RPMI7951 (cell line): ENCODE measurements at regions not wholly inside any gene's neighbourhood (a gene's known extent, or its start where the extent isn't known, plus 50 kb on each side); places are given as distances from the start of the nearest gene placed in this dataset.

Source experiments
- DNase-seq: peaks from one replicate; pipeline ENCODE4 v3.0.0-alpha.2; 2012; ENCODE audit warnings: low read depth

GRCh38 chr5:74342948-74343682 lies 297.4 kb downstream of the ENC1 start:
- DNase-seq, result peak; percentile 49

DNA sequence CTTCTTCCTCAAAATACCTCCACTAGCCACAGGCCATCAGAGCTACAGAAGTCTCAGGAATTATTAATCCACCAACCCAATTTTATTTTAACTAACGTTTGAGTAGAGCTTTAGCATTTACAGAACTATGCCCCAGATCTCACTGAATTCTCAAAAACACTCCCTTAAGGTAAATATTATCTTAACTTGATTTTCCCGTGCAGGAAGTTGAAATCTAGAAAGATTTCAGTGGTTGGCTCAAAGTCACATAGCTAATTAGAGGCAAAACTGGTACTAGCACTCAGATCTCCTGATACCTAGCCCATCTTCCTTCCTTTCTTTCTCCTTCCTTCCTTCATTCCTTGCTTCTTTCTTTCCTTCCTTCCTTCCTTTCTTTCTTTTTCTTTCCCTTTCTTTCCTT lies 298.3 kb downstream of the ENC1 start:
- DNase-seq, result no peak

GRCh38 chr5:74341221-74341620 lies 299.3 kb downstream of the ENC1 start:
- DNase-seq, result peak; percentile 72

GRCh38 chr5:74340476-74340875 lies 300.1 kb downstream of the ENC1 start:
- no peak for DNase-seq

DNA sequence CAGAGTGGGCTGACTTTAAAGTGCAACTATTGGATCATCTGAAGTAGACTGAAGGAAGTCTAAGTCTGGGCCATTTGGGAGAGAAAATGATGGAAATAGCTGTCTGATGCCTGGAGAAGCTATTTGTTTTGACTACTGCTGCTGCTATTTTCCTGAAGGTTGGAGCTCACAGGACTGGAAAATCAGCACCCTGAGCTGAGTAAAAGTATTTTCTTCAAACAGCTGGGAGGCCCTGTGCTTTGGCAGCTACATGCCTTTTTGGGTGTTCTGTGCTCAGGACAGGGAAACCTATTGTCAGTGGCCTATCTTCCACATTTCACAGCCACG lies 302.6 kb downstream of the ENC1 start:
- no peak for DNase-seq

DNA sequence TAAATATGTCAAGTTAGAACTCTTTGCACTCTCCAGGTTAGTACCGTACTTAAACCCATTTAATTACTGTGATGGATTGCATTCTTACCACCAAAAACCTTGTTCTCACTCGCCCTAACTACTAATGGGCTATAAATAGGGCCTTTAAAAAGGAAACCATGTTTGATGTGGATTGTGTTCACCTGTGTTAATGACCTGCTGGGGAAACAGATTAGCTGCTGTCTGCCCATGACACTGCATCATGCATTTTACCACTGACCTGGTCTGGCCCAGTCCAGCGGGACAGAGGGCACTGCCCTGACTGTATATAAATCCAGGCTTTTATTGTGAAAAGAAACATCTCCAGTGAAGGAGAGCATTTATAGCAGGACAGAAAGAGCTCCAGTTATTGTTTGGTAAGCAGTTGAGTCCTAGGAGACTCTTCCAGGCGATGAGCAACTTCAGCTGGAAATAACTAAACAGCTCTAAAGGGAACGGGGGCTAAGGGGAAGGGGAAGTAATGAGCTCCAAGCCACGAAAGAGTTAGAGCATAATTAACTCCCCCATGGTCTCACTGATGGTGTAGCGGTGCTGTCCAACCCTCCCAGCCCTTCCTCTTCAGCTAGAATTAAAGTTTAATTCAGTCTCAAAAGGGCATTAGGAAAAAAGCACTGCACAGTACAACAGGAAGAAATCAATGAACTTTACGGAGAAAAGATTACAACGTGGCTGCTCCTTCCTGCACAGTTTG lies 303.1 kb downstream of the ENC1 start:
- no peak for DNase-seq

DNA sequence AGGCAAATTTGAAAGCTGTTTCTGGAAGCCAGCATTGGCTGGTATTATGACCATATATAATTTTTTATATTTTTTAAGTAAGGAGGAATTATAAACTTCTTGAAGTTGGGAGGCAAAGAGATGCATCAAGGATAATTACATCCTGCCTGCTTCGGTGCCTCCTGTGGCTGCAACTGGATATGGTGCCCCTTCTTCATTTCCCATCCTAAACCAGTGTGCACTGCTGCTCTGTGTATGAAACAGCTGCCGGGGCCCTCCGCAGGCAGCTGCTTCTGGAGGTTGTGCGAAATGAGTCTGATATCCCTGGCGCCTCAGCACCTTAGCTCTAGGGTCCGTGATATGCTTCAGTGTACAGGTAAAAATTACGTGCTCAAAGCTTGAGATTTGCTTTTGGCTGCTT lies 304.2 kb downstream of the ENC1 start:
- no peak for DNase-seq

DNA sequence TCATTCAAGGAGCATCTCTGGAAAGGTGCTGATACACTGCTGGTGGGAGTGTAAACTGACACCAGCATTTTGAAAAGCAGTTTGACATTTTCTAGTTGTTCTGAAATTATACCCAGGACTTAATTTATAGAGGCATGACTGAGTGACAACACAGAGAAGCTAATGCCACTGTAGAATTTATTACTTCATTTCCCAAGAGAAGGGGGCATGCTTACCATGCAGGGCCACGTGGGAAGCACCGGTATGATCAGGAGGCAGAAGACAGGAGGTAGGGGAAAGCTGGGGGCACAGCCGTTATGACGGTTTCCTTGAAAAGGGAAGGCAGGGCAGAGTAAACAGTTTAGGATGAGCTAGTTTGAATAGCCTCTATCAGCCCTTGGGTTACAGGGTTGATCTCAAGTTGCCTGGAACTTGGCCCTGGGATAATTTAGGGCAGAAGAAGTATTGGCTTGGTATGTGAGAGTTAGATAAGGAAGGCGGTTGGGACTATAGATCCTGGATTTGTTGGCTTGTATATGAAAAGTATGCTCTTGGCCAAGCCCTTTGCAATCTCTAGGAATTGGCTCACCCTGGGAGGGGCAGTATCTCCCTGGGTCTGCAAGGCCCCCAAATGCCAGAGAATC lies 305.7 kb downstream of the ENC1 start:
- no peak for DNase-seq

DNA sequence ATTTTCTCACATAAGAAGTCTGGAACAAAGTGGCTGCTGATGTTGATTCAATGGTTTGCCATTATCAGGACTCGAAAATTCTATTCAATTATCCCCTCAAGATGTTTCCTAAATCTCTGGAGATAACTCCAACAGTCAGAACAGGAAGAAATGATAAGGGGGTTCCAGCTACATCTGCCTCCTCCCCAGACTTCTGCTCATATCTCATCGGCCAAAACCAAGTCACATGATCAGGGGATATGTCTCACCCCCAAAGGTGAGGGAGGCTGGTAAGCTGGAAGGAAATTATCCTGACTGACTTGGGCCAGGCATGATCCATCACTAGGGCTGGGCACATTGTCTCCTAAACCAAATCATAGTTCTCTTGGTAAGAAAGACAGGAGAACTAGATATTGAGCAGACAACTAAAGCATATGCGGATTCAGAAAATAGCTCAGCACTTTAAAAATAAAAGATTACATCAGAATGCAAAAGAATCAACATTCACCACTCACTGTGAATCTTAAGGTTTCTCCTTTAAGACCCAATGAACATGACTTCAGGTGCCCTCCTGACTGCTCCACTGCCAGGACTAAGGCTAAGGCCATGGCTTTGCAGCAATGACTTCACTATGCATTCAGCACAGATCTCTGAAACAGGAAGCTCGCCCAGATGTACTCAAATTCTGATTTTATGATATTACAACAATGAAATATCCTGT lies 306.3 kb downstream of the ENC1 start:
- DNase-seq, result no peak

DNA sequence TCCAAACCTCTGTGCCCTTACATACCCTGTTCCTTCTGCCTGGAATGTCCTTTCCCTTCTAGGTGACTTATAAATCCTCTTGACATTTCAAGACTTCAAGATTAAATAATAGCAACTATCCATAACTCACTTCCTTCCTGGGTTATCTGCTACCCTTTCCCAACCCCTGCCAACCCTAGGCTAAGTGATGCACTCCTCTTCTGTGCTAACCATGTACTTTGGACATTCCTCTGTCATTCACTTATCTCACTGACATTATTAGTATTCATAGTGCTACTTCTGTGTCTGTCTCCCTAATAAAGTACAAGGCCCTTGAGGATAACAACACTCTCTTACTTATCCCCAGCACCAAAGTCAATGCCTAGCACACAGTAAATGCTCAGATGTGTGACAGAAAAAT lies 307.1 kb downstream of the ENC1 start:
- DNase-seq, result no peak

DNA sequence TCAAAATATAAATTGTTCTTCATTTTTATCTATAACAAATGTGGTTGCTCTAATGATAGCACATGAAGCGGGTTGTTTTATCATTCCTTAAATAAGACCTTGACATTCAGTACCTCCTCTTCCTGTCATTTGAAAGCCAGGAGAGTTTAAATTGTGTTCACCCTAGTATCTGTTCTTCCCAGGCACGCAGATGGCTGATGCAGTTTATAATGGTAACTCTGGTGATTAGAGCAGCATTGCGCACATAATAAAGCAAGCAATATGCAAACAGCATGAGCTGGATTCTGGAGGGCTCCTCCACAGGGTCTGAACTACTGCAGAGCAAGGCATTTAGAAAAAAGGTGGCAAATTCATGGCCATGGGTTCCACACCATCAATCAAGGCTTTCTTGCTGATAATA lies 307.8 kb downstream of the ENC1 start:
- no peak for DNase-seq

GRCh38 chr5:74332006-74332405 lies 308.5 kb downstream of the ENC1 start:
- DNase-seq, result no peak

DNA sequence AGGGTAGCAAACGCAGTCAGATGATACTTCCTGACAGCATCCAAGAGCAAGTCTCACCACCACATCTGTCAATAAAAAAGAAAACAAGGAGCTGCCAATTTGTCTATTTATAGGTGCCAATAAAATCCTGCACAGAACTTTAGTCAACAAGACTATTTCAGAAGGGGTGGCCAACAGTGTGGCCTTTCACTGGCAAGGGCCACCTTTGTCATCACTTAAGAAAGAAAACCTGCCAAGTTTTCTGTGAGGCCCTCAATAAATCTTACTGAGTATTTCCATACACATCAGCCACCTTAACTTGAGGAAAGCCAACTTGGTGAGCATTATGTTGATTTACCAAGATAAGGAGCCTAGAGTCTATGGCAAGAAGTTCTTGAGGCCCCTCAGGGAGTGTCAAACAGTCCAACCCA lies 312.3 kb downstream of the ENC1 start:
- no peak for DNase-seq

DNA sequence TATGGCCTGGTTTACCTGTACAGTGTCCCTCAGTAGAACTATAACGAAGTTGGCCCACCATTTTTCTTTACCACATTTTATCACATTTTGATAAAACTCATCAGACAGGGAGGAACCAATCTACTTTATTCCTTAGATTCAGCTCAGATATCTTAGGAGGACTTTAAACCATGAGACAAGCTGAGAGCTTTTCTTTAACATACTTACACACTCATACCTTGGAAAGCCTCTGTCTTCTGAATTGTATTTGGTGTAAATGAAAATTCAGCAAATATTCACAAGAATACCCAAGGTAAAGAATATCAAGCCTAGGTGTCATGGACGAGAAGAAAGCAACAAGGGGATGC lies 313.2 kb downstream of the ENC1 start:
- DNase-seq, result no peak

DNA sequence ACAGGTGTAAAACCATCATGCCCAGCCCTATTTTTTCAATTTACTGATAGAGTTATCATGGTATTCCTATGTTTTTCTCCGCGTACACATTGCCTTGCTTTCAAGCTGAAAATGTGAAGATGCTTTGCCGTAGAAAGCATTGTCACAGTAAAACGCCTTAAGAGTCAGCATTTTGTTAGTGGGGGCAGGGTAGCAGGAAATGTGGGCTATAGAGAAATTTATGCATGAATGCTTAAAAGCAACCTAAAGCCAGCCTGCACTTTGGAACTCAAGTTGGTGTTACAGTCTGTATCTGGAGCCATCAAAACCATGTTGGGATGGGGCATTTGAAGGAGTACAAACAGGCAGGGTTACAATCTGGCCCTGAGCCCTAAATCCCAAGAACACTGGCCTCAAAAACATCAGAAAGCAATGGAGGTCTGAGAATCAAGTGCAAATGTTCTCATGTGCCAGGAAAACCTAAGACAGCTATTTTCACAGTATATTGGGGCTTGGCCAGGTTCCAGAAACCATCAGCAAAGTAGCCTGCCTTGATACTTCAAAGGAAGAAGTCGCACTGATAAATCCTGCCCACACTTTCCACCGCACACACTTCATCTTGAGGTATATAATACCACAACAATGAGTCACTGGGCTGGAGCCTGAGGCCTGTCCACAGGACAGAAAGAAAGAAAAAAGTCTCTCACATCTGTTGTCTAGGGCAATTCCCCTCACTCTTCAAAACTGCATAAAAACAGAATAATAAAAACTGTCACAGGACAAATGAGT lies 313.8 kb downstream of the ENC1 start:
- peak; percentile 99 for DNase-seq

DNA sequence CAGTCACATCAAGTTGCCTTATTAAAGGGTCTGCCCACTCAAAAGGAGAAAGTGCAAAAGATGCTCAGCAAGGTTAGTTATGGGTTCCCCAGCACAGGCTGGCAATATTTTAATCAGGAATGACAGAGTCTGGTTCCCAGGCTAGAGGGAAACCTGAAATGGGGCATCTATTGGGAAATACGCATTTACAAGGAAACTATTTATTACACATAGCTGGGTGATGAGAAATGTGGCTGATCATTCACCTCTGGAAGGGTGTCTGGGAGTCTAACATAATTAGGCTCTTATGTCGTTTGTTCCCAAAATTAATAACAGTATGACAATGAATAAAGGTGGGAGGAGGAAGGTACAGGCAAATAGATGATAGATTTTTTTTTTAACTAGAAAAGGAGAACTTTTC lies 314.7 kb downstream of the ENC1 start:
- no peak for DNase-seq

DNA sequence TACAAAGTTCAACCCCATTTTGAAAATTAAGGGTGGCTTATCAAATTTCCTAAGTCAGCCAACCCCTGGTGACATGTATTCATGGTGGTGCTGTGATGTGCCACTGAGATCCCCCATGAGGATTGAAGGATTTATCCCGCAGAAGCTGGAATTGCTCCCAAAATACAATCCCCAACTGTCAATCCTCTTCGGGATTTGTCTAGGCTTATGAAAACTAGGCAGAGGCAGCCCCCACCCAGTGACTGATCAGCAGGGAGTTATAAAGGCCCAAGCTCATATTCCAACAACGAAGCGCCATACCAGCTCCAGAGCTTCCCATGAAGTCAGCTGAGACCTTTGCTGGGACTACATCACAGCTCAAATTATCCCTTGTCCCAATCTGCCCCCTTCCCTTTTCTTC lies 316.0 kb downstream of the ENC1 start:
- no peak for DNase-seq

- no peak for DNase-seq
These were observed 317.6 kb downstream of the ENC1 start for GRCh38 chr5:74322944-74323343.

GRCh38 chr5:74322191-74322590 lies 318.3 kb downstream of the ENC1 start:
- no peak for DNase-seq

DNA sequence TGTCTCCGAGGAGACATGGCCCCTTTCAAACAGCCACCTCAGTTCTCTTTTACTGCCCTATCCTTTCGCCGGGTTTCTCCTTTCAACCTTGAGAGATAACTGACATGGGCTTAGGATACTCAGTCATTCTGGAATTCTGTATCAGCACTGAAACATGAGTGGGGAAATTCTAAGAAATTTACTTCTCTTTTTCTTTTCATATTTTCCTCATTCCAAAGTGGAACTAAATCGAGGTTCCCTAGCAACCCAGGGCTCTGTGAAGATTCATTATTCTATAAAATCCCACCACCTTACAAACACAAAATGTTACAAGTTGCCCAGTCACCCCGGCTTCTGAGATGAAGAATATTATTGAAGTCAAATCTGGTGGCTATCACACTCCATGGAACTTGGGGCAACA lies 319.2 kb downstream of the ENC1 start:
- no peak for DNase-seq

GRCh38 chr5:74320526-74320925 lies 320.0 kb downstream of the ENC1 start:
- DNase-seq, result no peak

- DNase-seq, result no peak
These were observed 321.5 kb downstream of the ENC1 start for GRCh38 chr5:74319076-74319475.
